ENCODE measurements at regions not wholly inside any gene's neighbourhood (a gene's known extent, or its start where the extent isn't known, plus 50 kb on each side); places are given as distances from the start of the nearest gene placed in this dataset.

DNA sequence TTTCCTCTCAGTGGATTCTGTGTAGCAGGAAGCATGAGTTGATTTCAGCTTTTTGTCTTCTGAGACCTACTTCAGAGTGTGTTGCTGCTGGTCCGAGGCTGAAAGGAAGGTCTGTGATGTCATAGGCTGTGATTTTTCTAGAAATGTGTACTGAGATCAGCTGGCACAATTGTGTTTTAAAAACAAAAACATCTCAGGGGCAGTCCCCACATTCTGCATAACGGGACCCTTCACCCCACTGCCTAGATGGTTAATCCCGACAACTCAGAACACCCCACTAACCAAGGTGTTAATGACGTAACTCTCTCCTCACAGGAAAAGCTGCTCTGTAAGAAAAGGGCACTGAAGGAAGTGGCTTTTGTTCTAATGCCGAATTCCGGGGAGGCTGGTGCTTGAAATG, 59.8 kb upstream of the PPP2R5A start:
- DNase-seq (ENCODE audit: low spot score) = no peak

DNA sequence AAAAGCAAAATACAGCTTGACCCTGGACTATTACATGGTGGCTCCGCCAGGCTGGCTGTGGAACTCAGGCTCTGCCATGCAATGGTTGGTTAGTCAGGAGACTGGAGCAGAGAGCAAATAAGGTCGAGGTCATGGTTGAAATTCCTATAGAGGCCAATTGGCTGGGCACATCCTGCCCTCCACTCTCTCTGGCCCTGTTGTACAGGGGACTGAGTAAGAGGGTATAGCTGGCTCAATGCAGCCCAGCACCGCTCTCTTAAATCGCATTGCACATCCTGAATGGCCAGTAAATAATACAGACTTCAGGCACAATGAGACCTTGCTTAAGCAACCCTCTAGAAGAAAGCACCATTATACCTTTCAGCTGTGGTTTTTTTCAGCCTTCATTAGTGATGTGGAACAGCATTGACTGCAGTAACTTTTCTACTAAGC, 59.3 kb upstream of the PPP2R5A start:
- no peak for DNase-seq (ENCODE audit: low spot score)

GRCh38 chr1:212226467-212226866, 58.7 kb upstream of the PPP2R5A start:
- DNase-seq (ENCODE audit: low spot score) = no peak

DNA sequence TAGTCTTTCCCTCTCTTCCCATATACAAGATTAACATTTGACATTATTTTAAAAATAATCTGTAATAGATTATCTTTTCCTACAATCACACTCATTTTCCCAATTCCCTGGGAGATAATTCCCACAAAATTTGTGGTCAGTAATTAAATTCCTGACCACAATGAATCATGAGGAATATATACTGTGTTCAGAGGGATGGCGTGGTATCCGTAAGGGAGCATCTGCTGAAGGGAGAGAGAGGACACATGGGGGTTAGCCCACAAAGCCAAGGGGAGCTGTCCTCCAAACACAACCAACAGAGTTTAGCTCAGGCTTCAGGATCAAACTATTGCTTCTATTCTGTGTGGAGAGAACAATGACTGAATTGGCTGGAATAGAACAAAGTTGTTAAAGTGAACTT, 57.1 kb upstream of the PPP2R5A start:
- no peak for DNase-seq (ENCODE audit: low spot score)

- DNase-seq (ENCODE audit: low spot score) = peak; percentile 51
Observed at GRCh38 chr1:212228591-212229119, 56.6 kb upstream of the PPP2R5A start.

GRCh38 chr1:212229654-212230053, 55.6 kb upstream of the PPP2R5A start:
- DNase-seq (ENCODE audit: low spot score) = no peak

GRCh38 chr1:212230329-212230728, 54.9 kb upstream of the PPP2R5A start:
- DNase-seq (ENCODE audit: low spot score) = no peak

DNA sequence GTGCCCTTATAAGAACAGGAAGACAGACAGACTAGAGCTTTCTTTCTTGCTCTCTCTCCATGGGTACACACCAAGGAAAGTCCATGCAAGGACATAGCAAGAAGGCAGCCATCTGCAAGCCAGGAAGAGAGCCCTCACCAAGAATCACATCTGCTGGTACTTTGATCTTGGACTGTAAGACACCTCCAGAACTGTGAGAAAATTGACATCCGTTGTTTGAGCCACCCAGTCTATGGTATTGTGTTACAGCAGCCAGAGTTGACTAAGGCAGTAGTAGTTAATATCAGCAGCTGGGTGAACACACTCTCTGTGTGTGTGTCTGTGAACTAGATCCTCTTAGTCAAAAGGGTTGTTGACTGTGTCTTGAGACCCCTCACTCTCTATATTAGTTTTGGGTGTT, 53.8 kb upstream of the PPP2R5A start:
- no peak for DNase-seq (ENCODE audit: low spot score)

- no peak for DNase-seq (ENCODE audit: low spot score)
Observed at GRCh38 chr1:212232090-212232489, 53.1 kb upstream of the PPP2R5A start.

GRCh38 chr1:212233321-212233720, 51.9 kb upstream of the PPP2R5A start:
- DNase-seq (ENCODE audit: low spot score) = no peak

DNA sequence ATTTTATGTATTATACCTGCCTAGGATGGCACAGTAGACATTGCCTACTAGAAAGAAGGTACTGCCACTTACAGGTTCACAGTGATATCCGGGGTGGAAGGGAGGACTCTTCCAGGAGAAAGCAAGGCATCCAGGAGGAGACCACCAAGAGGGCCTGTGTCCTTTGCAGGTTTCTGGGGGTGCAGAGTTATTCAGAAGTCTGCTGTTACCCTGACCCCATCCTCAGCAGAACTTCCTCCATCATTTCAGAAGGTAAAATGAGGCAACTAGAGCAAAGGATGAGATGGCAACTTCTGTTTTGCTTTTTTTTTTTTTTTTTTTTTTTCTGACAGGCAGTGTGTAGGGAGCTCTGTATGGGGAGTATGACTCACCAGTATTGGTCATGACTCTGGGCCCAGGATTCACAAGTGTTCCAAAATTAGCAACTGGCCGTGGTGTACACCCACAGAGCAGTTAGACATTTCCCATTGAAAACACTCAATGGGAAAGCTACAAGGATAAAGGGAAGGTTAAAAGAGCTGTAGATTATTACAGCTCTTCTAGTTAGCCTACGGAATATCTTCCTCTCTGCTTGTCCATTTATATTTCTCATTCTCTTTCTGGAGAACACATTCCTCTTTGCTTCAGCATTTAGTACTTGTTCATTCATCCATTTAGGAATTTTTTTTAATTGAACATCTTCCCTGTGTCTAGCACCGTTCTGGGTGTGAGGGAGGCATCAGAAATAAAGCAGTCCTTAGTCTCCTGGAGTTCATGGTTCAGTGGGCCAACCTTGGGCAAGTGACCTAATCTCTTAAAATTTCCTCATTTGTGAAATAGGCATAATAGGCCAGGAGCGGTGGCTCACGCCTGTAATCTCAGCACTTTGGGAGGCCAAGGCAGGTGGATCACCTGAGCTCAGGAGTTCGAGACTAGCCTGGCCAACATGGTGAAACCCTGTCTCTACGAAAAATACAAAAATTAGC, 50.5 kb upstream of the PPP2R5A start:
- DNase-seq (ENCODE audit: low spot score) = peak; percentile 72
